GM12872 (cell line): ENCODE measurements at regions not wholly inside any gene's neighbourhood (a gene's known extent, or its start where the extent isn't known, plus 50 kb on each side); places are given as distances from the start of the nearest gene placed in this dataset.

Experiments used
- TF ChIP-seq, protein P1 (sequence below): IDR thresholded peaks from 3 replicates; pipeline ENCODE4 v1.5.1; 2011; ENCODE audit warnings: low read depth, mild to moderate bottlenecking, low read length, moderate library complexity; ENCODE audit not compliant: insufficient read depth

DNA sequence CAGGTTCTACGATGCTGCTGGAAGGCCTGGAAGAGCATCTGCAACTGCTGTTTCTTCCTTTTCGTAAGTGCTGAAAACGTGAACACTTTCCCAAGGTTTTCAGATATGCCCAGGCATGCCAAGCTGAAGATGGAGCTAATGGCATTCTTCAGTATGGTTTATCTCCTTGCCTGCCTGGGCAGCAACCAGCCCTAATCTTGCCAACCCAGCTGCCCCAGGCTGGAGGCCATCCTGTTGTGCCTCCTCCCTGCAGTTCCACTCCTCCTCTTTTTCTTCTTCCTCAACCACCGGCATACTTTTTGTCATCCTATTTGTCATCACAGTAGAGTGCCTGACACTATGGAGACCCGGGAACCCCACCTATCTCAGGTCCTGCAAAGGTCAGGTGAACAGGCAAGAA, 1849.3 kb downstream of the TP53TG3F start:
- TF ChIP-seq, protein P1, sequence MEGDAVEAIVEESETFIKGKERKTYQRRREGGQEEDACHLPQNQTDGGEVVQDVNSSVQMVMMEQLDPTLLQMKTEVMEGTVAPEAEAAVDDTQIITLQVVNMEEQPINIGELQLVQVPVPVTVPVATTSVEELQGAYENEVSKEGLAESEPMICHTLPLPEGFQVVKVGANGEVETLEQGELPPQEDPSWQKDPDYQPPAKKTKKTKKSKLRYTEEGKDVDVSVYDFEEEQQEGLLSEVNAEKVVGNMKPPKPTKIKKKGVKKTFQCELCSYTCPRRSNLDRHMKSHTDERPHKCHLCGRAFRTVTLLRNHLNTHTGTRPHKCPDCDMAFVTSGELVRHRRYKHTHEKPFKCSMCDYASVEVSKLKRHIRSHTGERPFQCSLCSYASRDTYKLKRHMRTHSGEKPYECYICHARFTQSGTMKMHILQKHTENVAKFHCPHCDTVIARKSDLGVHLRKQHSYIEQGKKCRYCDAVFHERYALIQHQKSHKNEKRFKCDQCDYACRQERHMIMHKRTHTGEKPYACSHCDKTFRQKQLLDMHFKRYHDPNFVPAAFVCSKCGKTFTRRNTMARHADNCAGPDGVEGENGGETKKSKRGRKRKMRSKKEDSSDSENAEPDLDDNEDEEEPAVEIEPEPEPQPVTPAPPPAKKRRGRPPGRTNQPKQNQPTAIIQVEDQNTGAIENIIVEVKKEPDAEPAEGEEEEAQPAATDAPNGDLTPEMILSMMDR: no peak

DNA sequence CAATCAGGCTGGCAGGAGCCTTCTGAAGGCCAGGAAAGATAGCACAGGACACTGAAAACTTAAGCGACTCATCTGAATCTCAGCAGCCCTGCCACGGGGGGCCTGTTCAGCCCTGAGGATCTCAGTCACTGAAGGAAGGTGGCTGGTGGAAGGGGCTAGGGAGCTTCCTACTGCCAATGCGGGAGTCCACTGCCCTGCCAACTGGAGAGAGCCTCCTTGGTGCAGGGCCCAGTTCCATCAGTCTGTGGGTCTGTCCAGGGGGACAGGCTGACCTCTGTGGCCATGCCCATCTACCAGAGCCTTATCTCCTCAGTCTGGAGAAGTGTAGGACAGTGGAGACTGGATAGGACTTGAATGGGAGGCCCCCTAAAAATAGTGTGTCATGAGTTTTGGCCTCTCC, 1851.6 kb downstream of the TP53TG3F start:
- TF ChIP-seq, protein P1: no peak

DNA sequence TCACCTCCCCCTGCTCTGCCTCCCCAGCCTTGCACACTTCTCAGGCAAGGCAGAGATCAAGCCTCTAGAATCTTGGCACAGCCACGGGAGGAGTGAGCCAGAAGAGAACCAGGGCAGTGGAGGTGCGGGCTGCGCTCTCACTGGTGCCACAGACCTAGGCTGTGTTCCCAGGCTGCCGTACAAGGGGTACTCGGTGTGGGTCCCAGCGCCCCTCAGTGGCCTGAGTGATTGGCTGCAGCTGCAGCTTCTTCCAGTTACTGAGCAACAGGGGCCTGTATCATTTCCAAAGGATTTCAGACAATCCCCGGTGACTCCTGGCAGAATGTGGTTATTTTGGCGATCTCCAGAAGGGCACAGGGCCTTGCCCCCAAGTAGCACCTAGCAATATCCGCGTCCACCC, 1852.1 kb downstream of the TP53TG3F start:
- TF ChIP-seq, protein P1: no peak

DNA sequence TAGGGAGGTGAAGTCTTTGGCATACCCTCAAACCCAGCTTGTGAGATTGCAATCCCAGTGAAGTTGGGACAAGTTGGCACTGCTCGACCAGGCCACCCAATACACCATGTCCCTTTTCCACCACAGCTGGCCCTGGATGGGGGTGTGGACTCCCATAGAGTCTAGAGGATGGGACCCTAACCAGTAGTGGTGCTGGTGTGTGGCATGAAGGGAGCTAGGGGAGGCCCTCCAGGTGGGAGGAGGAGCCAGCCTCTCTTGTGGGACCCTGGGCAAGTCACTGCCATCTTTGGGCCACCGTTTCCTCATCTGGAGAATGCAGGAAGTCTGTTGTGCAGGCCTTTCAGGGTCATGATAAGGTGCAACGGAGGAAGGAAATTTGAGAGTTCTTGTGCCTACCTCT, 1854.9 kb downstream of the TP53TG3F start:
- TF ChIP-seq, protein P1: no peak

DNA sequence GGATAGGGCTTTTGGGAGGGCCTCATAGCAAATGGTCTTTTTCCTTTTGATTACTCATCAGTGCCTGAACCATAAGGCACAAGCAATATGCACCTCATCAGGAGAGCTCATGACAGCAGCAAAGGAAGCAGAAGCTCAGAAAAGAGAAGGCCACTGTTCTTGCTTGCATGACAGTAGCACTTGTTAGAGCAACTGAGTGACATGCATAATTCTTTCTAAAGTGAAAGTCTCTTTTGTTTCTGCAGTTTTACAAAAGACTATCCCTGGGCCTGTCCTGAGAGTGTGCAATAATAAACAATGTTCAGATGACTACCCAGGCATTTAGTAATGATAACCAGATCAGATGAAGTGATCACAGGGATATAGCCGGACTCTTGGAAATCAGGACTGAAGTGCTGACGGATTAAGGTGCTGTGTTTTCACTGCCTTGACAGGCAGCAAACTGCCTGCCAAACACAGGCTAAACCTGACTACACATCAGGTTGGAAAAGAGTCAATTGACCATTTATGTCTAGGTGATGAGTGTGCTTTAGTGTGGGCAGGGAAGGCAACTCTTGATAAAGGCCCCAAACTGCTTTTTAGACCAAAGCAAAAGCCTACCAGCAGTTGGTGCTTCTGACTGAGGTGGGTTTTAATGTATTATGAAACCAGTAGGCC, 1860.3 kb downstream of the TP53TG3F start:
- TF ChIP-seq, protein P1: no peak

DNA sequence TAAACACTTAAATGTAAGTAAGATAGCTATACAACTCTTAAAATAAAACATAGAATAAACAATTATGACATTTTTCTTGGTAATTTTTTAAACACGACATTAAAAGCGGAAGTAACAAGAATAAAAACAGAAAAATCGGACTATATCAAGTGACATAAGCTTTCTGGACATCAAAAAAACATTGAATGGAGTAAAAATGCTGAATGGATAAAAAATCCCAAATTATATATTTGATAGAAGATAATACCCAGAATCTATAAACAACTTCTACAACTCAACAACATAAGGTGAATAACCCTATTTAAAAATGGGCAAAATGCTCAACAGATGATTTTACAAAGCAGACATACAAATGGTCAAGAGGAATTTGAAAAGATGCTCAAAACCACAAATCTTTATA, 1866.5 kb downstream of the TP53TG3F start:
- TF ChIP-seq, protein P1: no peak

DNA sequence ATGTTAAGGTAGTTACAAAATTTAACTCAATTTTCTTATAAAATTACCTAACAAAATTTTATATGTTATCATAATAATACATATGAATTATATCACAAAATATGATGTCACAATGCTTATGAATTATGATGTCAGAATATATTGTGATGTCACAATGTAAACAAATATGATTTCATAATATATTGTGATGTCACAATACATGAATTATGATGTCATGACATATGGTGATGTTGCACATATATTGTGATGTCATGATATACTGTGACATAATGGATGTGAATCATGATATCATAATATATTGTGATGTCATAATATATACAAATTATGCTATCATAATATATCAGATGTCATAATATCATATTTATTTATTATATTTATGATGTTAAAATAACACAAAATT, 1879.9 kb downstream of the TP53TG3F start:
- TF ChIP-seq, protein P1: no peak
